H1 (cell line): ENCODE measurements at regions not wholly inside any gene's neighbourhood (a gene's known extent, or its start where the extent isn't known, plus 50 kb on each side); places are given as distances from the start of the nearest gene placed in this dataset.

ENCODE experiments used
- ASH2L ChIP-seq: fragments of 200-600, 300-600 bp; sonication (generic); IDR thresholded peaks from one replicate; pipeline ENCODE4 v1.7.1; 2017; ENCODE audit warnings: low read length
- EP300 ChIP-seq, 2 experiments: IDR thresholded peaks; 1 replicate in 1 of 2; 2 replicates in 1 of 2; pipeline ENCODE4 v1.6.1; 2011 to 2012; ENCODE audit warnings: low read depth in 2 of 2, low read length in 2 of 2, mild to moderate bottlenecking in 2 of 2, borderline replicate concordance in 1 of 2, inconsistent platforms in 1 of 2, moderate library complexity in 1 of 2
- EZH2 ChIP-seq: fragments of 200-600 bp; sonication (generic); IDR thresholded peaks from 2 replicates; pipeline ENCODE4 v1.7.1; 2012; ENCODE audit warnings: low read depth, mild to moderate bottlenecking, moderate library complexity, low read length, inconsistent platforms; ENCODE audit not compliant: severe bottlenecking
- GABPA ChIP-seq: IDR thresholded peaks from 2 replicates; pipeline ENCODE4 v1.6.1; 2011; ENCODE audit warnings: mild to moderate bottlenecking, low read length, moderate library complexity, borderline replicate concordance; ENCODE audit not compliant: insufficient read depth
- GTF2F1 ChIP-seq: IDR thresholded peaks from 2 replicates; pipeline ENCODE4 v1.6.1; 2012; ENCODE audit warnings: low read depth, low read length, improper control_type of control experiment, borderline replicate concordance
- JUN ChIP-seq: IDR thresholded peaks from 2 replicates; pipeline ENCODE4 v1.6.1; 2011; ENCODE audit warnings: low read depth, mild to moderate bottlenecking, improper control_type of control experiment, low read length
- JUND ChIP-seq: IDR thresholded peaks from 2 replicates; pipeline ENCODE4 v1.6.1; 2011; ENCODE audit warnings: mild to moderate bottlenecking, improper control_type of control experiment, low read length
- SIX5 ChIP-seq: IDR thresholded peaks from 2 replicates; pipeline ENCODE4 v1.6.1; 2011; ENCODE audit warnings: mild to moderate bottlenecking, low read depth, low read length
- TF ChIP-seq, protein P1 (sequence below), 3 experiments: IDR thresholded peaks; 1 replicate in 2 of 3; 2 replicates in 1 of 3; pipeline versions ENCODE4 v1.5.1 to v1.6.1; 2011; ENCODE audit warnings: low read length in 3 of 3, mild to moderate bottlenecking in 3 of 3, inconsistent platforms in 2 of 3, low read depth in 1 of 3, moderate library complexity in 1 of 3; ENCODE audit not compliant: insufficient read depth in 1 of 3; ENCODE audit errors: control extremely low read depth in 1 of 3

DNA sequence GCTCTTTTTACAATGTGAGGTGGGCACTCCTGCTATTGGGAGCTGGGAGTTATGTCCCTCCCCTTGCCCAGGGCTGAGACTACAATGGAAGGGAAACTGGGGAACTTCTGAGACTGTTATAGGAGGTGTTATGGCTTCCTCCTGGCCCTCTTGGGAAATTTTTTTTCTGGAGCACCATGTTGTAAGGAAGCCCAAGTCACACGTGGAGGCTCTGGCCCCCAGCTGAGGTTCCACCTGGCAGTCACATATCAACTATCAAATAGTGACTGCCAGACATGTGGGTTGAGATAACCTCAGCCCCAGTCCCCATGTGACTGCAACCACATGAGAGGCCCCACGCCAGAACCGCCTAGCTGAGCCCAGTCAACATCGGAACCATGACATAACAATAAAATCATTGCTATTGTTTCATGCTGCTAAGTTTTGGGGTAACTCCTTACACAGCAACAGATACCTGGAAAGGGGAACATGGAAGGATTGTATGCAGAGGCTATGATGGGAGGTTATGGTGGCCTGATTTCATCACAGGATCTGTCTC, 99.4 kb upstream of the NCOR2 start:
- no peak for TF ChIP-seq EP300 (IDR thresholded peaks at IDR 0.05; ENCODE audit: borderline replicate concordance in 1 of 2, low read depth in 2 of 2, low read length in 2 of 2)
- TF ChIP-seq, protein P1, sequence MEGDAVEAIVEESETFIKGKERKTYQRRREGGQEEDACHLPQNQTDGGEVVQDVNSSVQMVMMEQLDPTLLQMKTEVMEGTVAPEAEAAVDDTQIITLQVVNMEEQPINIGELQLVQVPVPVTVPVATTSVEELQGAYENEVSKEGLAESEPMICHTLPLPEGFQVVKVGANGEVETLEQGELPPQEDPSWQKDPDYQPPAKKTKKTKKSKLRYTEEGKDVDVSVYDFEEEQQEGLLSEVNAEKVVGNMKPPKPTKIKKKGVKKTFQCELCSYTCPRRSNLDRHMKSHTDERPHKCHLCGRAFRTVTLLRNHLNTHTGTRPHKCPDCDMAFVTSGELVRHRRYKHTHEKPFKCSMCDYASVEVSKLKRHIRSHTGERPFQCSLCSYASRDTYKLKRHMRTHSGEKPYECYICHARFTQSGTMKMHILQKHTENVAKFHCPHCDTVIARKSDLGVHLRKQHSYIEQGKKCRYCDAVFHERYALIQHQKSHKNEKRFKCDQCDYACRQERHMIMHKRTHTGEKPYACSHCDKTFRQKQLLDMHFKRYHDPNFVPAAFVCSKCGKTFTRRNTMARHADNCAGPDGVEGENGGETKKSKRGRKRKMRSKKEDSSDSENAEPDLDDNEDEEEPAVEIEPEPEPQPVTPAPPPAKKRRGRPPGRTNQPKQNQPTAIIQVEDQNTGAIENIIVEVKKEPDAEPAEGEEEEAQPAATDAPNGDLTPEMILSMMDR (IDR thresholded peaks at IDR 0.05; ENCODE audit: control extremely low read depth in 1 of 3, insufficient read depth in 1 of 3, low read depth in 1 of 3, low read length in 3 of 3), result no peak
- TF ChIP-seq SIX5, result no peak
- no peak for TF ChIP-seq GABPA
- no peak for TF ChIP-seq JUND
- TF ChIP-seq JUN, result no peak
- no peak for TF ChIP-seq GTF2F1
- no peak for TF ChIP-seq ASH2L
- TF ChIP-seq EZH2, result no peak
